Adrenal gland (tissue), 9 donors: ENCODE measurements at regions not wholly inside any gene's neighbourhood (a gene's known extent, or its start where the extent isn't known, plus 50 kb on each side); places are given as distances from the start of the nearest gene placed in this dataset.
"Not testable (repeated sequence)": the region's sequence is repeated elsewhere in the genome, so short reads cannot be mapped to it uniquely, and the experiment has no call there.

Source experiments
- DNase-seq, 7 donors: peaks; one replicate each; pipeline ENCODE4 v3.0.0-alpha.2; 2019 to 2020
- H3K27ac ChIP-seq, 5 donors: fragments of 200-600 bp; sonication (generic) in 4 of 5; 1 replicate in 3 of 5; 2 replicates in 2 of 5; pipeline versions ENCODE4 v1.5.1 to v1.8.0; 2016 to 2020; ENCODE audit warnings: mild to moderate bottlenecking in 1 of 5
- H3K27me3 ChIP-seq: fragments of 200-600 bp; 2 replicates; pipeline ENCODE4 v1.8.0; 2021
- H3K36me3 ChIP-seq, 2 donors: fragments of 200-600 bp; replicated peaks in 1 of 2; 1 replicate in 1 of 2; 2 replicates in 1 of 2; pipeline versions ENCODE4 v1.5.1 to v1.8.0; 2018 to 2022
- H3K4me1 ChIP-seq, 2 donors: fragments of 200-600 bp; replicated peaks in 1 of 2; 1 replicate in 1 of 2; 2 replicates in 1 of 2; pipeline versions ENCODE4 v1.5.1 to v1.8.0; 2018 to 2021
- H3K4me3 ChIP-seq, 4 donors: fragments of 200-600 bp; sonication (generic) in 3 of 4; one replicate each; pipeline ENCODE4 v1.5.1; 2016 to 2018
- H3K9me3 ChIP-seq, 3 donors: fragments of 200-600 bp; sonication (generic) in 1 of 3; replicated peaks in 1 of 3; 1 replicate in 2 of 3; 2 replicates in 1 of 3; pipeline versions ENCODE4 v1.5.1 to v1.8.0; 2016 to 2021
- WGBS, 4 donors: extraction: QIAGEN DNeasy Blood & Tissue Kit in 2 of 4; methylation state at CpG; one replicate each; pipeline versions ENCODE4 v1.1.5 to v1.1.7; 2013 to 2017; 5-methylcytosine and 5-hydroxymethylcytosine counted together
- intact Hi-C, 2 donors: fragments of 100-400 bp; cut with DNase I; formaldehyde crosslinking; loops; one replicate each; pipeline versions ENCODE4 v1.14.1 to v1.15.0; 2022 to 2023
- donor health status: healthy with polysubstance abuse.
- donor health status: Bipolar disorder and iron deficiency.
- donor health status: DM: yes; HTN: yes; CAD: no.
- donor health status: DM: no; HTN: no; CAD: no.
- donor health status: DM: no; HTN: no; CAD: no.

- intact Hi-C loops, DNase-seq, H3K9me3 ChIP-seq, H3K36me3 ChIP-seq, H3K4me1 ChIP-seq, H3K27ac ChIP-seq, H3K4me3 ChIP-seq, H3K27me3 ChIP-seq: not testable (repeated sequence)
- 22 to 29% methylated on average over 1 of the region's 2 CpGs; no CpG with 5 or more reads in 2 of the 4 donors for WGBS, 4 donors
These were observed 87.6 kb upstream of the NBPF20 start for GRCh38 chr1:145513017-145513416.

GRCh38 chr1:145508053-145508452, 82.7 kb upstream of the NBPF20 start:
- no CpG with 5 or more reads among the region's 1 CpG for WGBS, 4 donors
- H3K4me1 ChIP-seq, H3K27me3 ChIP-seq, DNase-seq, H3K4me3 ChIP-seq, H3K9me3 ChIP-seq, intact Hi-C loops, H3K27ac ChIP-seq, H3K36me3 ChIP-seq: not testable (repeated sequence)

- intact Hi-C loops, H3K27me3 ChIP-seq, H3K9me3 ChIP-seq, H3K4me3 ChIP-seq, H3K4me1 ChIP-seq, H3K27ac ChIP-seq, DNase-seq, H3K36me3 ChIP-seq: not testable (repeated sequence)
- 31 to 68% (median 45%) methylated on average over 3 to 8 of the region's 59 CpGs for WGBS, 4 donors
These were observed 80.6 kb upstream of the NBPF20 start for GRCh38 chr1:145505663-145506647.

- DNase-seq, intact Hi-C loops, H3K27ac ChIP-seq, H3K27me3 ChIP-seq, H3K36me3 ChIP-seq, H3K4me3 ChIP-seq, H3K4me1 ChIP-seq, H3K9me3 ChIP-seq: not testable (repeated sequence)
- no CpG with 5 or more reads among the region's 17 CpGs for WGBS, 4 donors
These were observed 79.5 kb upstream of the NBPF20 start for GRCh38 chr1:145504834-145505413.

GRCh38 chr1:145504310-145504709, 78.9 kb upstream of the NBPF20 start:
- H3K9me3 ChIP-seq, H3K4me3 ChIP-seq, H3K36me3 ChIP-seq, H3K4me1 ChIP-seq, DNase-seq, intact Hi-C loops, H3K27me3 ChIP-seq, H3K27ac ChIP-seq: not testable (repeated sequence)
- no CpG with 5 or more reads among the region's 2 CpGs for WGBS, 4 donors

GRCh38 chr1:145500251-145500650, 74.8 kb upstream of the NBPF20 start:
- H3K27me3 ChIP-seq, DNase-seq, H3K4me1 ChIP-seq, H3K4me3 ChIP-seq, H3K27ac ChIP-seq, intact Hi-C loops, H3K9me3 ChIP-seq, H3K36me3 ChIP-seq: not testable (repeated sequence)
- WGBS, 4 donors, result no CpG with 5 or more reads among the region's 5 CpGs

GRCh38 chr1:145495077-145495871, 69.9 kb upstream of the NBPF20 start:
- H3K9me3 ChIP-seq, H3K27ac ChIP-seq, H3K4me3 ChIP-seq, H3K27me3 ChIP-seq, intact Hi-C loops, DNase-seq, H3K36me3 ChIP-seq, H3K4me1 ChIP-seq: not testable (repeated sequence)
- 80 to 88% (median 83%) methylated on average over 3 to 4 of the region's 7 CpGs for WGBS, 4 donors

- intact Hi-C loops, H3K27ac ChIP-seq: not testable (repeated sequence)
These were observed 63.0 kb upstream of the NBPF20 start for GRCh38 chr1:145488193-145488933.

GRCh38 chr1:145487156-145487555, 61.8 kb upstream of the NBPF20 start:
- intact Hi-C loops, result not testable (repeated sequence)
- WGBS, 4 donors, result 2% methylated on average over 30 to 32 of the region's 36 CpGs; no CpG with 5 or more reads in 2 of the 4 donors

More at GRCh38 chr1:145488193-145488933, 63.0 kb upstream of the NBPF20 start:
- WGBS, 4 donors, result 25 to 37% methylated on average over 2 to 8 of the region's 31 CpGs; no CpG with 5 or more reads in 2 of the 4 donors
- H3K4me3 ChIP-seq, DNase-seq, H3K36me3 ChIP-seq, H3K27me3 ChIP-seq, H3K4me1 ChIP-seq, H3K9me3 ChIP-seq: not testable (repeated sequence)

GRCh38 chr1:145484257-145484656, 58.9 kb upstream of the NBPF20 start:
- peak overlapping the region in 1 of 5 donors; percentile 55 for H3K27ac ChIP-seq
- H3K27me3 ChIP-seq, H3K4me1 ChIP-seq, intact Hi-C loops, H3K36me3 ChIP-seq, H3K4me3 ChIP-seq, H3K9me3 ChIP-seq: not testable (repeated sequence)
- DNase-seq, result peak in 5 of 7 donors; percentile 25 to 59 (median 49)
- WGBS, 4 donors, result 26 to 49% (median 43%) methylated on average over 2 to 4 of the region's 4 CpGs

More at GRCh38 chr1:145487156-145487555, 61.8 kb upstream of the NBPF20 start:
- peak overlapping the region in 1 of 4 donors; percentile 43 for H3K4me3 ChIP-seq
- not testable (repeated sequence) for H3K36me3 ChIP-seq, H3K27me3 ChIP-seq, H3K27ac ChIP-seq, H3K9me3 ChIP-seq, DNase-seq, H3K4me1 ChIP-seq
